VCaP (cell line): ENCODE measurements at regions not wholly inside any gene's neighbourhood (a gene's known extent, or its start where the extent isn't known, plus 50 kb on each side); places are given as distances from the start of the nearest gene placed in this dataset.

ENCODE experiments used
- H3K27ac ChIP-seq: fragments of 450-650 bp; 2 replicates; pipeline ENCODE4 v1.5.1; 2017
- CTCF ChIP-seq: fragments of 450-650 bp; conservative IDR thresholded peaks from 2 replicates; pipeline ENCODE4 v1.5.1; 2017; ENCODE audit warnings: mild to moderate bottlenecking, moderate library complexity

- TF ChIP-seq CTCF = no peak
- no peak overlapping the region for H3K27ac ChIP-seq
These were observed 145.5 kb upstream of the SEM1 start for GRCh38 chr7:96855139-96855538.

GRCh38 chr7:96855691-96856090 lies 146.0 kb upstream of the SEM1 start:
- no peak overlapping the region for H3K27ac ChIP-seq
- no peak for TF ChIP-seq CTCF

- H3K27ac ChIP-seq = no peak overlapping the region
- no peak for TF ChIP-seq CTCF
These were observed 135.8 kb upstream of the DLX6 start for GRCh38 chr7:96869538-96869937.

GRCh38 chr7:96870185-96870584 lies 135.2 kb upstream of the DLX6 start:
- H3K27ac ChIP-seq = no peak overlapping the region
- no peak for TF ChIP-seq CTCF

GRCh38 chr7:96870934-96871333 lies 134.4 kb upstream of the DLX6 start:
- no peak for TF ChIP-seq CTCF
- no peak overlapping the region for H3K27ac ChIP-seq

- no peak for TF ChIP-seq CTCF
These were observed 117.9 kb upstream of the DLX6 start for GRCh38 chr7:96887426-96887825.

GRCh38 chr7:96899108-96899507 lies 106.2 kb upstream of the DLX6 start:
- H3K27ac ChIP-seq = no peak overlapping the region
- no peak for TF ChIP-seq CTCF

More at GRCh38 chr7:96887426-96887825, 117.9 kb upstream of the DLX6 start:
- no peak overlapping the region for H3K27ac ChIP-seq

GRCh38 chr7:96901822-96902445 lies 103.4 kb upstream of the DLX6 start:
- TF ChIP-seq CTCF = no peak

More at GRCh38 chr7:96901822-96902445, 103.4 kb upstream of the DLX6 start:
- H3K27ac ChIP-seq = no peak overlapping the region
